PC-9 (cell line): ENCODE measurements at regions not wholly inside any gene's neighbourhood (a gene's known extent, or its start where the extent isn't known, plus 50 kb on each side); places are given as distances from the start of the nearest gene placed in this dataset.

Experiments
- EZH2 ChIP-seq: fragments of 200-600 bp; sonication (generic); IDR thresholded peaks from 2 replicates; pipeline ENCODE4 v1.8.0; 2017; ENCODE audit warnings: antibody characterized with exemption, low read depth
- TF ChIP-seq, protein P1 (sequence below): fragments of 200-600 bp; sonication (generic); conservative IDR thresholded peaks from 2 replicates; pipeline ENCODE4 v1.6.1; 2017; ENCODE audit warnings: mixed run types, antibody characterized with exemption, mild to moderate bottlenecking, moderate library complexity

GRCh38 chr13:73934771-73935170, 199.4 kb downstream of the KLF12 start:
- TF ChIP-seq, protein P1, sequence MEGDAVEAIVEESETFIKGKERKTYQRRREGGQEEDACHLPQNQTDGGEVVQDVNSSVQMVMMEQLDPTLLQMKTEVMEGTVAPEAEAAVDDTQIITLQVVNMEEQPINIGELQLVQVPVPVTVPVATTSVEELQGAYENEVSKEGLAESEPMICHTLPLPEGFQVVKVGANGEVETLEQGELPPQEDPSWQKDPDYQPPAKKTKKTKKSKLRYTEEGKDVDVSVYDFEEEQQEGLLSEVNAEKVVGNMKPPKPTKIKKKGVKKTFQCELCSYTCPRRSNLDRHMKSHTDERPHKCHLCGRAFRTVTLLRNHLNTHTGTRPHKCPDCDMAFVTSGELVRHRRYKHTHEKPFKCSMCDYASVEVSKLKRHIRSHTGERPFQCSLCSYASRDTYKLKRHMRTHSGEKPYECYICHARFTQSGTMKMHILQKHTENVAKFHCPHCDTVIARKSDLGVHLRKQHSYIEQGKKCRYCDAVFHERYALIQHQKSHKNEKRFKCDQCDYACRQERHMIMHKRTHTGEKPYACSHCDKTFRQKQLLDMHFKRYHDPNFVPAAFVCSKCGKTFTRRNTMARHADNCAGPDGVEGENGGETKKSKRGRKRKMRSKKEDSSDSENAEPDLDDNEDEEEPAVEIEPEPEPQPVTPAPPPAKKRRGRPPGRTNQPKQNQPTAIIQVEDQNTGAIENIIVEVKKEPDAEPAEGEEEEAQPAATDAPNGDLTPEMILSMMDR, result no peak
- no peak for TF ChIP-seq EZH2
